ENCODE measurements at regions not wholly inside any gene's neighbourhood (a gene's known extent, or its start where the extent isn't known, plus 50 kb on each side); places are given as distances from the start of the nearest gene placed in this dataset.
"Not testable (repeated sequence)": the region's sequence is repeated elsewhere in the genome, so short reads cannot be mapped to it uniquely, and the experiment has no call there.

DNA sequence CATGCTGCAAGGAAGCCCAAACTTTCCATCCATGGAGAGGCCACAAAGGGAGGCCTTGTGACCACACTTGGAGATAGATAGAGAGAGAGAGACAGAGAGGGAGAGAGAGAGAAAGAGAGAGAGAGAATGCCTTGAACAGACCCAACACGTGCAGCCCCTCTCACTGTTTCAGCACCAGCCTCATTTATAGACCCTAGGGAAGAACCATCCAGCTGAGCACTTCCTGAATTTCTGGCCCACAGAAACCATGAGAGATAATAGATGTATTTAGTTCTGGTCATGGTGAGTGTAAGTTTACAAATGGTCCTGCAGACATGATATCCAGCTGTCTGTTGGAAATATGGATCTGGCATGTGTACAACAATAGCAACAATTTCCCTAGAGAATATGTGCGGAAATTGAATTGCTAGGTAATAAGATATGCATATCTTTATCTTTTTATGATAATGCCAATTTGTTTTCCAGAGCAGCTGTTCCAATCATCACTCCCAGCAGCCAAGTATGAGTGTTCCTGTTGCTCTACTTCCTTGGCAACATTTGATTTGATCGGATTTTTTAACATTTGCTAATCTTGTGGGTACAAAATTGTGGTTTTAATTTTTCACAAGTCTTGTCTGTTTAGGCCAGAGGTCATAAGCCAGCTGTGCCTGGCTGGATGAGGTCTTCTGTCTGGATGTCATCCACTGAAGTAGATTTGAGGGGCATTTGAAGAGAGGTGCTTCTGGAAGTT lies 217.3 kb upstream of the IL12B start:
- DNase-seq, result no peak

DNA sequence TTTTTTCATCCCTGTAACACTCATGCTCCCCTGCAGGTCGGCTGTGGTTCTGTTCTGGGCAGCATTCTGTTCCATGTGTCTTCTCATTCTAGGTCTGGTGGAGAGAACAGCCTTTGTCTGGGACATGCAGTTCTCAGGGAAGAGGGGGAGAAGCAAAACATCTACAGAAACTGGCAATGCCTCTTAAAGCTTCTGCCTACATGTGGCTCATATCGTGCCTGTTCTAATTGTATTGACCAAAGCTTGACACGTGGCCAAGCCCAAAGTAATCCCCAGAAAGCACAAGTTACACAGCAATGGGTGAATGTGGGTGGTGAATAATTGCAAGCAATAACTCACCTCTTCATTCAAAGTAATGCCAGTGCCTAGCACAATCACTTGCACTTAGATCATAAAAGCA lies 218.2 kb upstream of the IL12B start:
- DNase-seq, result no peak

DNA sequence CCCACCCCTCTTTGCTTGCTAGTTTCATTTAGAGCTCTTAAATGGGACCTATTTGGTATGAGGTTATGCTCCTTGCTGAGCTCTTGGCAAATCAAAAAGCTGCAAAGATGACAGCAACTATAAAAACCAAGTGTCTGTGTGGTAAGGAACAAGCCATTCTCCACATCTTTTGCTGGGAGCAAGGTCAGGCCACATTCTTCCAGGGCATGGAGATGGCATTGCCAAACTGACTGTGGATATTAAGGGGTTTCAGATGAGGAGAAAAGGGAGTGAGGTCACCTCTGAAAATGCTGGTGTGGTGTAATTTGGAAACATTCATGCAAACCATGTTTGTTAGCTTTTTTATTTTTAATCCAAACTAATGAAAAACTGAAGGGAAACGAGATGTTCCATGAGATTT lies 218.8 kb upstream of the IL12B start:
- DNase-seq, result no peak

DNA sequence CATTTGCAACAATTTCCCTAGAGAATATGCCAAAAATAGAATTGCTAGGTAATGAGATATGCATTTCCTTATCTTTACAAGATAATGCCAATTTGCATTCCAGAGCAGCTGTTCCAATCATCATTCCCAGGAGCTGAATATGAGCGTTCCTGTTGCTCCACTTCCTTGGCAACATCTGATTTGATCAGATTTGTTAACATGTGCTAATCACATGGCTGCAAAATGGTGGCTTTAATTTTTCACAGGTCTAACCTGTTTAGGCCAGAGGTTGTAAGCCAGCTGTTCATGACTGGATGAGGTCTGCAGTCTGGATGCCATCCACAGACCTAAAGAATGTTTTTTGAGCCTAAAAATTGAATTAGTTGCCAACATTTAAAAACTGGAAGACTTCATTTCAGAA lies 220.7 kb upstream of the IL12B start:
- DNase-seq, result no peak

DNA sequence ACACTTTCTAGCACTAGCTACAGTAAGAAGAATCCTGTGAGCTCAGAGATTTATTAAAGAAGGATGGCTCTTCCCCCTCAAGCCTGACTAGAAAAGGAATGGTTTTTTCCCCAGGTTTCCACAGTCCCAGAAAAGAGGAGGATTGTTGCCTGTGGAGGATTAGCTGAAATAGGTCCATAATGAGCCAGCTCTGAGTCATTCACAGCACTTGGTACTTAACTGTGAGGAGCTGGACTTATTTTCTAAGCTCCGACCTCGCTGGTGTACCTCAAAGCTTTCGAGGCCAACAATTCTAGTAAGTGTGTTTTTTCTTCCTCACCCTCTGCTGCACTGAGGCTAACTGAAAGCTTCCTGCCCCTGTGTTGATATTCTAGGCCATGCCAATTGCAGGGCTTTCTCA lies 222.5 kb upstream of the IL12B start:
- DNase-seq, result no peak

DNA sequence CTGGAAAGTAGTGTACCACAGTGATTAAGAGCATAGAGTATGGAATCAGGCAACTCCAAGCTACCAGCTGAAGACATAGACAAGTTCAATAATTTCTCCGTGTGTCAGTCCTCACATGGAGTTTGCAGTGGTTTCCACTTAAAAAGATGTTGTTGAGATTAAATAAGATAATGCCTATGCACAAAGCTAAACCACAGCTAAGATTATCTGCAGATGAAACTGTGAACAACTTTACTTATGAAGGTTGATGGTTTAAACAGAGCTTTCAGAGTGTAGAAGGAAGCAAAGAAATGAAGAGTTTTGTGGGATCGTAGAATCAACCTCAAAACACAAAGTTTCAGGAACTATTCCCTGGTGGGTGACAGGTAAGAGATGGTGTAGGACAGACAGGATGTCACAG lies 223.5 kb upstream of the IL12B start:
- no peak for DNase-seq

DNA sequence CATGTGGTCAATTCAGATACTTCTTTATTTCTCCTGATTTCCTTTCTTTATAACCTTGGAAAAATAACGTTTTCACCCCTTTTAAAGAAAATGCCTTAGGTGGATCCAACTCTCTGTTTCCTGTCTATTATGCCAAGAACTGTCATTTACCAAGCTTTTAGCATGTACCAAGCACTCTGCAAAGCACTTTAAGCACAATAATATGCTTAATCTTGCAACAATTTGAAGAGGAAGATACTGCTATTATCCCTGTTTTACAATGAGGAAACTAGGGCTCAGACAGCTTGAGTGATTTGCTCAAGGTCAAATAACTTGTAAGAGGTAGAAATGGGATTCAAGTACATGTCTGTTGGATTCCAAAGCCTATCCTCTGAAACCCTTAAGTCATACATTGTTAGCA lies 224.8 kb upstream of the IL12B start:
- no peak for DNase-seq

DNA sequence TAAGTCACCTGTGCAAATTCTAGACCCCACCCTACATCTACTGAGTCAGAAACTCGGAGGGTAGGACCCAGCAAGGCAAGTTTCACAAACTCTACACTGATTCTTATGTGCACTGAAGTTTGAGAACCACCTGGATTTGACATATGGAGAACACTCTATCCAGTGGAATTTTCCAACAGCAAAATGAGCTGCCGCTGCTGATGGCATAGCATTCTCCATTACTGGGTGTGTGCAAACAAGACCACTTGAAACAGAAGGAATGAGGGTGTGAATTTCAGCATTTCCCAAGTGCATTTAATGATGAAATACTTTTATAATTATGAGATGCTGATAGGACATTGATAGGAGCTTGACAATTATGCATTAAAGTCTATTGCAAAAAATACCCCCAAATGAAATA lies 229.1 kb upstream of the IL12B start:
- no peak for DNase-seq

DNA sequence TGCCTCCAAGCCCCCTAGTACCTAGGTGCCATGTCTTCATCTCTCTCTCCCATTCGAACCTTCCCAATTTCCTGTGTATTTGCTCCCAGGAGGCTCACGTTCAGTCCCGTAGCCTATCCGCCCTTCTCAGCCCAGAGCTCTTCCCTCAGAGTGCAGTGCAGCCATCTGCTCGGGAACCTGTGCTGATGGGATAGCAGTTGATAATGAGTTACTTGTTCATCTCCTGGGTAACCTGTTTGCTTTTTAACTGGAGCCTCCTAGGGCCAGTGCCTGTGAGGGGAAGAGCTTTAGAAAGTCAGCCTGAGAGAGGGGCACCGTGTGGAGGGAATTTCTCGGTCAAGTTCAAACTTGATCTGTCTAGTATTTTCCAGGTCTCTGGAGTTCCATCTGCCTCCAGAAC lies 229.8 kb upstream of the IL12B start:
- no peak for DNase-seq

DNA sequence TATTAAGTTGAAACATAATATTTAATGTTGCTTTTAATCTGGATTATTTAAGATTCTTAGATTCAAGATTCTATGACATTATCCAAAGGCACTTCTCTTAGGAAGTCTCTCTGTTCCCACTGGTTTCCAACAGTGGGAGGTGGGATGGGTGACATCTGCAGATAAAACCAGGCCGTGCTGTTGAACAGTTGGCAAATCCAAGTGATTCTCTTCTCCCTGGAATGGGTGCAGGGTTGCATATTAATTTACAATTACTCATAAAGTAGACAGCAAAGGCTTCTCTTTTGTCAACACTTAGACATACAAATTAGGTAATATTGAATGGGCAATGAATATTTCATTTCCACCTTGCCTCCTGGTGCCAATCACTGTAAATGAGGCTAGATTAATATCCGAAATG lies 233.7 kb upstream of the IL12B start:
- DNase-seq, result no peak

DNA sequence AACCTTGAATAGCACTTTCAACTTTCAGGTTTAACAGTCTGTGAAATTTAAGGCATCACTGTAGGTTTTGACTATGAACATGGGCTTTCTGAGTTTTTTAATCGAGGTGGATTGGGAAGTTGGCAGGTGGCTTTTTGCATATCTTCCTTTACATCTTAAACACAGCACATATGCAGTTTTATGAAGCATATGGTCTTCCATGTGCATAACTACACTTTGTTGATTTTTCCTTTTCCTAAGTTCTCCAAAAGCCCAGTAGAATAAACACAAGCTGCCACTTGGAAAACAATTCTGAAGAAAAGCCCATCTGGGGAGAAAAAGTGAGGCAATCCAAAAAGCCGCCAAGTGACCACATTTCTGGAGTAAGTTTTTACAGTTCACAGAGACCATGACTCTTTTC lies 236.5 kb upstream of the IL12B start:
- no peak for DNase-seq

DNA sequence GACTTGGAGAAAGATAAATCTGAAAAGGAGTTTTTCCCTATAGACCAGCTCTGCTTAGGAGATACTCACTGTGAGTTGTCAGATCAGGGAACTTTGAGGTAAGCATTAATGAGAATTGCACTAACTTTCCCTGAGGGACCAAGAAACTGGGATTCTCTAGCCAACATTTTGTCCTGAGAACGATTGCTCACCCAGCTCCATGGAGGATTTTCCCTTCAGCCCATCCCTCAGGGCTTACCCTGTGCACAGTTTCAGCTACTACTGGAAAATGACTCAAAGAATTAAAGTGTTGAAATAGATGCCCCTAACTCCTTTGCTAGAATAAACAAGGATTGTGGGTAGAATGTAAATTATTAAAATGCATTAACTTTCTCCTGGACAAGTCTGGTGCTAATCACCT lies 237.2 kb upstream of the IL12B start:
- DNase-seq, result no peak

DNA sequence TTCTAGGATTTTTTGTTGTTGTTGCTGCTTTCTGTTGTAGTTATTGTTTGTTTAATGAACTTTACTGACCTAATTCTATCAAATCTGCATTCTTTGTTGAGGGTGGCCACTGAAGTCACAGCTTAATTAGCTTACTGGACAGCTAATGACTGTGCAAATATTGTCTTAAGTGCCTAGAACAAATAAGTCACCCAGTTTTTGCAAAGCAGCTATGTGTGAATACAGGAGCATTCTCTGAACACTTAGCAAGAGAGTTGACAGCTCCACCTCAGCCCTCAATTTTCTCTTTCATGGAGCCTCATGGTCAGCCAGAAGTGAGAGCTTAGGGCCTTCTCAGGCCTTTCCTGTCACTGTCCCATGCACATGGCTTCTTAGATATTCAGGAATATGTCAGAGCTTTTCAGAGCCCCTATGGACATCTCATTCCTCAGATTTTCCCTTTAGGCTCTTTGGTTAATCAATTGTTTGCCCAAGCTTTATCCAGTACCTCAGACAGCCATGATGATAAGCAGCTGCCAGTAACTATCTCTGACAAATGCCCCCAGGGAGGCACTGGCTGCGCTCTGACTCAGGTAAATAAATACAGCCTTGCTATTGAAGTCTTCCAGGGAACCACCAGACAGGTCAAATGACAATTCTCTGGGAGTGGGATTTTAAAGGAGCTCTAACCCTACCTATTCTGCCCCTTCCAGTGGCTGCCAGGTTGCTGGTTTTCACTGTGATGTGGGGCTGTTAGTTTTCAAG lies 241.4 kb upstream of the IL12B start:
- no peak for DNase-seq

DNA sequence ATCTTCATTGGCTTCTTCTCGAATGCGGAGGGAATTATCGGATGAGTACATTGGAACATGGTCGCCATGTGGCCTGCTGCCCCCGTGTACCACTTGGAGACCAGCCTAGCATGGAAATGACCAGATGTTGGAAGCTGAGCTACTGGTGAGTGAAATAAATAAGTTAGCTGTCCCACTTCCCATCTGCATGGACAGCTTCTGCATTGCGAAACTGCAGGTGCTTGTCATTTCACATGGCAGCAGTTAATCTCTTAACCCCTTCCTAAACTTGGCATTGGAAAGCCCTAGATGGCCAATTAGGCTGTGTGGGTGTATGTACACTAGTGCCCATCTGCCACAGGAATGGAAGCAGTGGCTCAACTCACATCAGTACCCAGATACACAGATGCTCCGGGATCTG lies 246.6 kb upstream of the IL12B start:
- no peak for DNase-seq

DNA sequence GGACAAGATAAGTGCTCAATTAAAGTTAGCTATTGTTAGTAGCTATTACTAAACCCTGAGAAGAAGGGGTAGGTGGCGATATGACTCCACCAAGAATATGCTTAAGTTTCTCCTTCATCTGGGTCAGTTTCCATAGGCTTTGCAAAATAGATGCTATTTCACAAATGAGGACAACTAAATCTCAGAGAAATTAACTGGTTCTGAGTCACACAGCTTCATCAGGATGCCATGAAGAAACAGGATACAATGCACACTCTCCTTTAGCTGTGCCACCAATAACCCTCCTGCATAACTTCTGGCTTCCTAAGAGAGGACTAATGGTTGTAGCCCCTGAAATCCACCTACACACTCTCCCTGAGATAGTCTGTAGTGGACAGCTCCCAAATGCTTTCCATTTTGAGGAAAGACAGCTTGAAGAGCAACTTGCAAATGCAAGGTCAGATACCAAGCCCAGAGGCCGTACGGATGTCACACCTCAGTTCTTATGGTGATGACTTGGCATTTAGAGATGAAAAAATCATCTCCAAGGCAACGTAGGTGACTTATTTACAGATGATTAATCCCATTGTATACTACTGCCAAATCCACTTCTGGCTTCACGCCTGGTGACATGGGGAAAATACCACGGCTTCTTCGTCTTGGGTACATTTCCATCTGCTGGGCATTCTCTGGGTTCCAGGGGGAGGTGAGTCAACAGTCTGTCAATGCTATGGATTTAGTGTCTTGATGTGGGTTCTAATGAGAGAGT lies 251.4 kb upstream of the IL12B start:
- DNase-seq, result no peak

DNA sequence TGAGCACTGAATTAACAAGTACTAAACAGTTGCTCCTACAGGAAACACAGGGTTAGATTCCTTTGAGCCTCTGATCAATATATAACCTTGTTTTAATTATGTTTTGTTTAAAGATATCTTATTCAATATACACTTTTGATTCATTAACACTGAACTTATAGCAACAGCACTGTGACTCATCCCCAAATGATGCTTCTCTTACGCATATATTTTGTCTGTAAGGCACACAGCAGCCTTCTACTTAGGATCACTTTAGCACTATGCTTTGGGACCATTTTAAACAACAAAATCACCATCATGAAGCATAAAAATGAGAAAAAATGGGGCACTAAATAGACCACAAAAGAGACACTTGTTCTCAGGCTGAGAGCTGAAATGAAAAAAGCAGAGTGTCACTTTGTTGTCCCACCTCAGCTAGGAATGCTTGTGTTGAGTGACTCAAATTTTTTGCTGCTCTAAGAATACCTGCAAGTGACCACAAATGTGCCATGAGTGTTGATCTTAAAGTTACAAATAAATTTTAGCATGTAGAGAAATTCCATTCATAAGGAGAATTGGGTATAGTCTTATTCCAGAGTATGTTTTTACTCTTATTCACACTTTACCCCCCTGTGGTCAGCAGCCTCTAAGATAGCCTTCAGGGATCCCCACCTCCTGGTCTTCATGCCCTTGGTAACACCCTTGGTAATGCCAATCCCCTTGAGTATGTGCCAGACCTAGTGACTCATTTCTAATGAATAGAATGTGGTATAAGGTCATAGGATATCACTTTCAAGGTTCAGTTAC lies 252.7 kb upstream of the IL12B start:
- no peak for DNase-seq

DNA sequence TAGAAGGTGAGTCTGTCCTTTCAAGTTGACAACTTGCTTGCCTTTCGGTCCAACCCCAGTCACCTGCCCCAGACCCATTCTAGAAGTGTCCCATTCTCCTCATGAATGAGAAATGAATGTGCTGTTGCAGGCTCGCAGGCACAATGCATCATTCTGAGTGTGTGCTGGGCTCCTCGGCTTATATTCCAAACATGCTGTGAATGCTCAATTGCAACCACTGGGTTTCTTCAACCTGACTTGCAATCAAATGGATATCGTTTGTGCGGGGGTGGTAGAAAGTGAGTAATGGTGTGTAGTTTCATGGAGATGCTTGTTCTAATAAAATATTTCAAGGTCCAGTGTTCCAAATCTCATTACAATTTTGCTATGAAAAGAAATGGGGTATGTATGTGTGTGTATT lies 256.6 kb upstream of the IL12B start:
- no peak for DNase-seq

DNA sequence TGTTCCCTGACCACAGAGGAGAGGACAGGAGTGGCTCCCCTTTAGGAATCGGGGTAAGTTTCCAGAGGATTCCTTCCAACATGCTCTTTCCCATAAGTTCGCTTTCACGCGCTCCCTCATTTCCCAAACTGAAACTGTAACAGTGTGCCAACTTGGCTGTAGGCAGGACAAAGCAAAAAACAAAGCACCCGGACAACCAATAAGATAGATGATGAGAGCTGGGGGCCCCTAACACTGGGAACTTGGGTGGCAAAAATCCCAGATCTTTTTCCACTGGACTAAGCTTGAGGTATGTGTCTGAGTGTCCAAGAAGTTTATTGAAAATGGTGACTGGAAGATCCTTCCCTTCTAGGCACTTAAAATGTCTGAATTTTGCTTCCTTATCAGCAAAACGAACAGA lies 258.7 kb upstream of the IL12B start:
- no peak for DNase-seq

DNA sequence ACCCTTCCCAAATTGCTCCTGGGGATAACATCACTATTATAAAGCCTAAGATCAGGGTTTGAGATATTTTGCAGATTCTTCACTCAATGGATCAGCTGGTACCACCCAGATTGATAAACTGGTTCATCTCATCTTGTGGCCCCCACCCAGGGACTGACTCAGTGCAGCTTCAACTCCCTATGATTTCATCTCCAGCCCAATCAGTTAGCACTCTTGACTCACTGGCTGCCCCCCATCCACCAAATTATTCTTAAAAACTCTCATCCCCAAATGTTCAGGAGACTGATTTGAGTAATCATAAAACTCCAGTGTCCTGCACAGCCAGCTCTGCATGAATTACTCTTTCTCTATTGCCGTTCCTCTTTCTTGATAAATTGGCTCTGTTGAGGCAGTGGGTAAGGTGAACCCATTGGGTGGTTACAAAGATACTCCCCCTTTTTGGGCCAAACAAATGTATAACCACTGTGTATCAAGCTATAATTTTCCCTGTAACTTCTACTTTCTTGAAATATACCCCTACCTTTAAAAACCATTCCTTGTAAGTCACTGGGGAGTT lies 263.3 kb upstream of the IL12B start:
- DNase-seq, result no peak

DNA sequence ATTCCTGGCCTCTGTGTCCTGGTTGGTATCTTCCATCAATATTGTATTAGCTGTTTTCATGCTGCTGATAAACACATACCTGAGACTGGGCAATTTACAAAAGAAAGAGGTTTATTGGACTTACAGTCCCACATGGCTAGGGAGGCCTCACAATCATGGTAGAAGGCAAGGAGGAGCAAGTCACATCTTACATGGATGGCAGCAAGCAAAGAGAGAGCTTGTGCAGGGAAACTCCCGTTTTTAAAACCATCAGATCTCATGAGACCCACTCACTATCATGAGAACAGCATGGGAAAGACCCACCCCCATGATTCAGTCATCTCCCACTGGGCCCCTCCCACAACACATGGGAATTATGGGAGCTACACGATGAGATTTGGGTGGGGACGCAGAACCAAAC lies 265.3 kb upstream of the IL12B start:
- not testable (repeated sequence) for DNase-seq

DNA sequence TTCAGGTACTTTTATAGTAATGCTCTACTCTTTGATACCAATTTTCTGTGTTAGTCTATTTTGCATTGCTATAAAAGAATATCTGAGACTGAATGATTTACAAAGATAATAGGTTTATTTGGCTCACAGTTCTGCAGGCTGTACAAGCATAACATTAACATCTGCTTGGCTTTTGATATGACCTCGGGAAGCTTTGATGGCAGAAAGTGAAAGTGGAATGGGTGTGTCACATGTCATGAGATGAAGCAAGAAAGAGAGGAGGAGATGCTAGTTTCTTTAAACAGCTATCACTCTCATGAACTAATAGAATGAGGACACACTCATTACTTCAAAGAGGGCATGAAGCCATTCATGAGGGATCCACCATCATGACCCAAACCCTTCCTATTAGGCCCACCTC lies 270.9 kb upstream of the IL12B start:
- DNase-seq, result no peak

DNA sequence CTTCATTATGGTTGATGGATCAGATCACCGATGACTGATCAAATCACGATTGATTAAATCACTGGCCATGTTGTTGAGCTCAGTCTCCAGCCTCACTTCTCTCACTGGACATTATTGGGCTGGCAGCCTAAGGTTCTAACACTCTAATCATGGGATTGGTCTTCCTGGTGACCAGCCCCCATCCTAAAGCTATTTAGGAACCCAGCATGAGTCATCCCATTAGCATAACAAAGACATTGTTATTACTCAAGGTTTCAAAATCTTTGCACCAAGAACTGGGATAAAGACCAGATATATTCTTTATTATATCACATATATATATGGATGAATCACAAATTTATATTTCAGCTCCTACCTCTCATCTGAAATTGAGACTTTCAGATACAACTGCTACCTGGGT lies 272.1 kb upstream of the IL12B start:
- DNase-seq, result no peak

DNA sequence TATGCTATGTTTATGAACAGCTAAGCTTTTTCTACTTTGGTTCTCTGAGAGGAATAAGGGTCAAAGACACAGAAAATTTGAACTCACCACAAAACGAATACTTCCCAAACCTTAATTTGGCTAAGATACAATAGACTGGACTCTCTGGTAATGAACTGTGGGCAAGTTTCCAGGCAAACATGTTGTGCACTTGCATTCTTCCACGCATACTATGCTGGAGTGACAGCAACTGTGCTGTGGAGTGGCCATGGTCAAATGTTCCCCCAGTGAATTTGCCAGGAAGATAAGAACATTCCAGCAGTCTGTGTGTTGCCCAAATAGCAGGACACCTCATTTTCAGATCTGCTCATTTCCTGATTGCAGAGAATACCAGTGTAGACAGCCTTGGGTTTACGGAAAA lies 275.3 kb upstream of the IL12B start:
- no peak for DNase-seq

All from RPMI8226 (cell line).